BJ (cell line): ENCODE measurements at regions not wholly inside any gene's neighbourhood (a gene's known extent, or its start where the extent isn't known, plus 50 kb on each side); places are given as distances from the start of the nearest gene placed in this dataset.

Experiments used
- CTCF ChIA-PET: fragments of 350-600 bp; formaldehyde crosslinking; extraction: SDS; loops from one replicate; lab custom pipeline; 2021; ENCODE audit warnings: antibody characterized with exemption, inconsistent platforms; lab: Yijun Ruan, JAX
- POLR2A ChIA-PET: fragments of 300-600 bp; sonication (Branson Sonifier 250); formaldehyde crosslinking; extraction: SDS; loops from one replicate; lab custom pipeline; 2021; ENCODE audit warnings: antibody characterized with exemption; lab: Charles Lee
- DNase-seq: peaks from one replicate; pipeline ENCODE4 v3.0.0-alpha.2; 2011; ENCODE audit warnings: low read depth
- H3K27me3 ChIP-seq: 2 replicates; pipeline ENCODE4 v1.6.0; 2011; ENCODE audit warnings: low read length; ENCODE audit not compliant: control insufficient read depth, insufficient read depth
- H3K36me3 ChIP-seq: 2 replicates; pipeline ENCODE4 v1.5.1; 2011; ENCODE audit warnings: low read length; ENCODE audit not compliant: control insufficient read depth, insufficient read depth
- H3K4me3 ChIP-seq: 2 replicates; pipeline ENCODE4 v1.5.1; 2011; ENCODE audit warnings: low read depth, mild to moderate bottlenecking, control low read depth, low read length
- CTCF ChIP-seq: IDR thresholded peaks from 2 replicates; pipeline ENCODE4 v1.5.1; 2011; ENCODE audit warnings: low read depth, mild to moderate bottlenecking, control low read depth, inconsistent platforms, low read length, moderate library complexity; ENCODE audit not compliant: insufficient read depth

- TF ChIP-seq CTCF = no peak
- ChIA-PET POLR2A (no interaction called here), CTCF (no interaction called here)
- Histone ChIP-seq H3K27me3 (no peaks in the 10 kb centered on the region), H3K36me3 (no peaks in the 10 kb centered on the region), H3K4me3 (no peak overlapping the region)
- DNase-seq = no peak
Measured at GRCh38 chr18:27483276-27483675, 298.2 kb upstream of the CHST9 start.

DNA sequence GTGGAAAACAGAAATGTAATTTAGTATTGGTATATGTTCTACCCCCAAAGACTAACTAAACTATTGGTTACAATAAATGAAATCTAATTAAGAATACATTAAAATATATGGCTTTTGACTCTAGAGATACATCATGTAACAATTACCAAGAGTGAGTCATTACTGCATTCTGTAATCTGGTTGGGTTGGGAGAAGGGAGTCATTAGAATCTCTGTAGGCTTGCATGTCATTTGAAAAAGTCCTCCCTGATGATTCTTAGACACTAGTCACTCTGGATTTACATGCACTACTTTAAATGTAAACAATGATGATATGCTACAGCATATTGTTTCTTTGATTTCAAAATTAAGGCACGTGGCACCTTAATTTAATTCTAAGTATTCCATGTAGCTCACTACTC, 293.4 kb upstream of the CHST9 start:
- H3K27me3 ChIP-seq = no peaks in the 10 kb centered on the region
- POLR2A ChIA-PET = no interaction called here
- no peaks in the 10 kb centered on the region for H3K36me3 ChIP-seq
- no peak for DNase-seq
- H3K4me3 ChIP-seq = no peak overlapping the region
- no peak for TF ChIP-seq CTCF
- CTCF ChIA-PET = no interaction called here

DNA sequence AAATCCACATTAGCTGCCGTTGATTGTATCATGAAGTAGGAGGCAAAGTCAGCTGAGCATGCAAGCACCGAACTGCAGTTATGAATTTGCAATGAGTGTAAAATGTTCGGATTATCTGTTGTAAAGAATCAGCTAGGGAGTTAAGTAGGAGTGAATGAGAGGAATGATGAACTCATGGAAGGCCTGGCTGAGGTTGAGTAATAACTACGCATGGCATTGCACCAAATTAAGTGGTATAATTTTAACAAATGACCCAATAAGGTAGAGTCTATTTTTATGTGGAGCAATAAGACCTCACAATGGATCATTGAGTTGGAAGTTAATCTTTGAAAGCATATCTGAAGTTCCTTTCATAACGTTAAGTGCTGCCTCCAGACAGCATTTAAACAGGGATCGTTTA, 288.2 kb upstream of the CHST9 start:
- no peaks in the 10 kb centered on the region for H3K36me3 ChIP-seq
- no peak overlapping the region for H3K4me3 ChIP-seq
- H3K27me3 ChIP-seq = no peaks in the 10 kb centered on the region
- POLR2A ChIA-PET = no interaction called here
- CTCF ChIA-PET = no interaction called here
- DNase-seq = no peak
- TF ChIP-seq CTCF = no peak

GRCh38 chr18:27467073-27467472, 282.0 kb upstream of the CHST9 start:
- TF ChIP-seq CTCF = no peak
- CTCF ChIA-PET = no interaction called here
- POLR2A ChIA-PET = no interaction called here
- no peak for DNase-seq
- Histone ChIP-seq H3K4me3 (no peak overlapping the region), H3K27me3 (no peaks in the 10 kb centered on the region), H3K36me3 (no peaks in the 10 kb centered on the region)

- H3K4me3 ChIP-seq = no peak overlapping the region
- no peaks in the 10 kb centered on the region for H3K27me3 ChIP-seq
- POLR2A ChIA-PET = no interaction called here
- TF ChIP-seq CTCF = no peak
- H3K36me3 ChIP-seq = no peaks in the 10 kb centered on the region
- no peak for DNase-seq
- CTCF ChIA-PET = no interaction called here
Measured at GRCh38 chr18:27461957-27462356, 276.8 kb upstream of the CHST9 start.
